ENCODE measurements at regions not wholly inside any gene's neighbourhood (a gene's known extent, or its start where the extent isn't known, plus 50 kb on each side); places are given as distances from the start of the nearest gene placed in this dataset.

GRCh38 chr17:79520167-79521165 is 90.4 kb downstream of the RBFOX3 start:
- DNase-seq = no peak

GRCh38 chr17:79519601-79520000 is 91.2 kb downstream of the RBFOX3 start:
- DNase-seq = no peak

- no peak for DNase-seq
These were observed 92.0 kb downstream of the RBFOX3 start for GRCh38 chr17:79518585-79519523.

GRCh38 chr17:79517827-79518584 is 92.8 kb downstream of the RBFOX3 start:
- no peak for DNase-seq

- DNase-seq = no peak
These were observed 94.9 kb downstream of the RBFOX3 start for GRCh38 chr17:79515646-79516571.

GRCh38 chr17:79515110-79515509 is 95.7 kb downstream of the RBFOX3 start:
- no peak for DNase-seq

GRCh38 chr17:79513820-79514535 is 96.9 kb downstream of the RBFOX3 start:
- no peak for DNase-seq

GRCh38 chr17:79513206-79513605 is 97.6 kb downstream of the RBFOX3 start:
- no peak for DNase-seq

GRCh38 chr17:79511471-79511870 is 99.4 kb downstream of the RBFOX3 start:
- DNase-seq = no peak

- DNase-seq = no peak
These were observed 100.8 kb downstream of the RBFOX3 start for GRCh38 chr17:79510071-79510470.

- no peak for DNase-seq
These were observed 101.4 kb downstream of the RBFOX3 start for GRCh38 chr17:79509490-79509889.

GRCh38 chr17:79509008-79509407 is 101.8 kb downstream of the RBFOX3 start:
- DNase-seq = no peak

GRCh38 chr17:79508291-79508716 is 102.5 kb downstream of the RBFOX3 start:
- DNase-seq = no peak

GRCh38 chr17:79506955-79507354 is 103.9 kb downstream of the RBFOX3 start:
- no peak for DNase-seq

GRCh38 chr17:79506150-79506870 is 104.5 kb downstream of the RBFOX3 start:
- no peak for DNase-seq

GRCh38 chr17:79505199-79505598 is 105.7 kb downstream of the RBFOX3 start:
- no peak for DNase-seq

- DNase-seq = no peak
These were observed 106.7 kb downstream of the RBFOX3 start for GRCh38 chr17:79504181-79504605.

GRCh38 chr17:79503126-79503839 is 107.6 kb downstream of the RBFOX3 start:
- DNase-seq = no peak

- no peak for DNase-seq
These were observed 108.9 kb downstream of the RBFOX3 start for GRCh38 chr17:79501910-79502309.

Measured in activated CD4-positive, alpha-beta T cell treated with anti-CD3 and anti-CD28 coated beads, Interleukin-10, Interleukin-2, amounts not matched to agents 100 ng/mL and 50 ng/mL, durations not matched to agents 16 hours and 8 hours (primary cell).